SK-N-SH treated with all-trans-retinoic acid at 6 μM for 48 hours (cell line): ENCODE measurements at regions not wholly inside any gene's neighbourhood (a gene's known extent, or its start where the extent isn't known, plus 50 kb on each side); places are given as distances from the start of the nearest gene placed in this dataset.

Experiments
- ATAC-seq: fragments of 200-7000 bp; cut with Tn5 transposase; 3 replicates; pipeline ENCODE4 v1.9.1; 2020; ENCODE audit warnings: mild to moderate bottlenecking, moderate library complexity
- ARNTL ChIP-seq: fragments of 450-650 bp; formaldehyde crosslinking; IDR thresholded peaks from 2 replicates; pipeline ENCODE4 v1.5.0; 2020; ENCODE audit warnings: low read depth, mild to moderate bottlenecking, moderate library complexity, borderline replicate concordance
- CSDC2 ChIP-seq: fragments of 250-450 bp; sonication (Bioruptor Pico); IDR thresholded peaks from 2 replicates; pipeline ENCODE4 v1.5.0; 2020; ENCODE audit warnings: mild to moderate bottlenecking, moderate library complexity
- CSRNP3 ChIP-seq: fragments of 250-450 bp; sonication (Bioruptor Pico); IDR thresholded peaks from 2 replicates; pipeline ENCODE4 v1.5.1; 2021; ENCODE audit warnings: mild to moderate bottlenecking, moderate library complexity
- ESRRG ChIP-seq: fragments of 250-450 bp; sonication (Bioruptor Pico); IDR thresholded peaks from 2 replicates; pipeline ENCODE4 v1.6.1; 2021; ENCODE audit warnings: mild to moderate bottlenecking
- GLIS3 ChIP-seq: fragments of 250-450 bp; sonication (Bioruptor Pico); IDR thresholded peaks from 2 replicates; pipeline ENCODE4 v1.5.0; 2020; ENCODE audit warnings: mild to moderate bottlenecking, moderate library complexity
- ISL1 ChIP-seq: fragments of 250-450 bp; sonication (Bioruptor Pico); IDR thresholded peaks from 2 replicates; pipeline ENCODE4 v2.1.2; 2022; ENCODE audit warnings: mild to moderate bottlenecking, moderate library complexity
- OSR1 ChIP-seq: fragments of 250-450 bp; sonication (Bioruptor Pico); IDR thresholded peaks from 2 replicates; pipeline ENCODE4 v1.8.0; 2022; ENCODE audit warnings: moderate library complexity, mild to moderate bottlenecking, inconsistent platforms
- PPARA ChIP-seq: fragments of 250-450 bp; sonication (Bioruptor Pico); IDR thresholded peaks from 2 replicates; pipeline ENCODE4 v1.5.0; 2020; ENCODE audit warnings: mild to moderate bottlenecking, borderline replicate concordance
- RARB ChIP-seq: fragments of 250-450 bp; sonication (Bioruptor Pico); IDR thresholded peaks from 2 replicates; pipeline ENCODE4 v1.8.0; 2021; ENCODE audit warnings: mild to moderate bottlenecking, moderate library complexity
- SNAI2 ChIP-seq: fragments of 250-450 bp; sonication (Bioruptor Pico); IDR thresholded peaks from 2 replicates; pipeline ENCODE4 v1.5.0; 2020; ENCODE audit warnings: mild to moderate bottlenecking, moderate library complexity
- TCF4 ChIP-seq: fragments of 250-450 bp; sonication (Bioruptor Pico); IDR thresholded peaks from 2 replicates; pipeline ENCODE4 v1.8.0; 2021; ENCODE audit warnings: mild to moderate bottlenecking, moderate library complexity, borderline replicate concordance
- TOX ChIP-seq: fragments of 250-450 bp; sonication (Bioruptor Pico); IDR thresholded peaks from 2 replicates; pipeline ENCODE4 v1.8.0; 2021; ENCODE audit warnings: mild to moderate bottlenecking, moderate library complexity, borderline replicate concordance
- ZC3H10 ChIP-seq: fragments of 250-450 bp; sonication (Bioruptor Pico); IDR thresholded peaks from 2 replicates; pipeline ENCODE4 v1.5.1; 2021; ENCODE audit warnings: mild to moderate bottlenecking, moderate library complexity
- ZFP3 ChIP-seq: fragments of 250-450 bp; sonication (Bioruptor Pico); IDR thresholded peaks from 2 replicates; pipeline ENCODE4 v1.5.0; 2020; ENCODE audit warnings: mild to moderate bottlenecking, moderate library complexity
- ZFP30 ChIP-seq: fragments of 450-650 bp; formaldehyde crosslinking; IDR thresholded peaks from 2 replicates; pipeline ENCODE4 v1.5.0; 2022; ENCODE audit warnings: mild to moderate bottlenecking, moderate library complexity
- ZNF565 ChIP-seq: fragments of 450-650 bp; formaldehyde crosslinking; conservative IDR thresholded peaks from 2 replicates; pipeline ENCODE4 v1.5.0; 2020; ENCODE audit warnings: low read depth, mild to moderate bottlenecking, moderate library complexity
- ZNF70 ChIP-seq: fragments of 450-650 bp; formaldehyde crosslinking; IDR thresholded peaks from 2 replicates; pipeline ENCODE4 v1.5.0; 2020; ENCODE audit warnings: mild to moderate bottlenecking, moderate library complexity
- ZNF8 ChIP-seq: fragments of 450-650 bp; formaldehyde crosslinking; IDR thresholded peaks from 2 replicates; pipeline ENCODE4 v1.5.0; 2020; ENCODE audit warnings: mild to moderate bottlenecking, moderate library complexity
- TF ChIP-seq, protein P1 (sequence below): fragments of 250-450 bp; sonication (Bioruptor Pico); IDR thresholded peaks from 2 replicates; pipeline ENCODE4 v1.8.0; 2020; ENCODE audit warnings: mild to moderate bottlenecking, moderate library complexity, borderline replicate concordance
- TF ChIP-seq, protein P2 (sequence below): fragments of 250-450 bp; sonication (Bioruptor Pico); IDR thresholded peaks from 2 replicates; pipeline ENCODE4 v1.8.0; 2021; ENCODE audit warnings: low read depth, mild to moderate bottlenecking, moderate library complexity, borderline replicate concordance
- TF ChIP-seq, protein P3 (sequence below): fragments of 250-450 bp; sonication (Bioruptor Pico); IDR thresholded peaks from 2 replicates; pipeline ENCODE4 v1.5.0; 2020; ENCODE audit warnings: mild to moderate bottlenecking, moderate library complexity
- TF ChIP-seq, protein P4 (sequence below): fragments of 250-450 bp; sonication (Bioruptor Pico); IDR thresholded peaks from 2 replicates; pipeline ENCODE4 v1.5.1; 2020; ENCODE audit warnings: low read depth, mild to moderate bottlenecking, moderate library complexity

DNA sequence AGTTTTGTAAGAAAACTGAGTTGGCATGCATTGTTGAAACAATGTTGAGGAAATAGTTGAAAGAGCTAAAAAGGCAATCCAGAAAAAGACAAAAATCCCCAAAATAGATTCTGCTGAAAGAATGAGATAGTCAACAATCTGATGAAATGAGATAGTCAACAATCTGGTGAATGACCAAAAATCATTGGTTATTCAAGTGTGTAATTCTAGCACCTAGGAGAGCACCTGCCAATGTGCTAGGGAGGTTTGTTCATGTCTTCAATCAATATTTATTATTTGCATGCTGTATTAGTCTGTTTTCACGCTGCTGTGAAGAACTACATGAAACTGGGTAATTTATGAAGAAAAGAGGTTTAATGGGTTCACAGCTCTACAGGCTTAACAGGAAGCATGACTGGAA lies 307.1 kb upstream of the HSF2 start:
- no peak for ATAC-seq
- TF ChIP-seq, protein P1, sequence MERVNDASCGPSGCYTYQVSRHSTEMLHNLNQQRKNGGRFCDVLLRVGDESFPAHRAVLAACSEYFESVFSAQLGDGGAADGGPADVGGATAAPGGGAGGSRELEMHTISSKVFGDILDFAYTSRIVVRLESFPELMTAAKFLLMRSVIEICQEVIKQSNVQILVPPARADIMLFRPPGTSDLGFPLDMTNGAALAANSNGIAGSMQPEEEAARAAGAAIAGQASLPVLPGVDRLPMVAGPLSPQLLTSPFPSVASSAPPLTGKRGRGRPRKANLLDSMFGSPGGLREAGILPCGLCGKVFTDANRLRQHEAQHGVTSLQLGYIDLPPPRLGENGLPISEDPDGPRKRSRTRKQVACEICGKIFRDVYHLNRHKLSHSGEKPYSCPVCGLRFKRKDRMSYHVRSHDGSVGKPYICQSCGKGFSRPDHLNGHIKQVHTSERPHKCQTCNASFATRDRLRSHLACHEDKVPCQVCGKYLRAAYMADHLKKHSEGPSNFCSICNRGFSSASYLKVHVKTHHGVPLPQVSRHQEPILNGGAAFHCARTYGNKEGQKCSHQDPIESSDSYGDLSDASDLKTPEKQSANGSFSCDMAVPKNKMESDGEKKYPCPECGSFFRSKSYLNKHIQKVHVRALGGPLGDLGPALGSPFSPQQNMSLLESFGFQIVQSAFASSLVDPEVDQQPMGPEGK, result no peak
- TF ChIP-seq ZFP3 (CRISPR knock-in tag), result no peak
- TF ChIP-seq ZC3H10, result no peak
- TF ChIP-seq GLIS3 (CRISPR knock-in tag), result no peak
- TF ChIP-seq OSR1 (CRISPR knock-in tag), result no peak
- no peak for TF ChIP-seq CSRNP3 (CRISPR knock-in tag)
- TF ChIP-seq CSDC2, result no peak
- TF ChIP-seq, protein P2, sequence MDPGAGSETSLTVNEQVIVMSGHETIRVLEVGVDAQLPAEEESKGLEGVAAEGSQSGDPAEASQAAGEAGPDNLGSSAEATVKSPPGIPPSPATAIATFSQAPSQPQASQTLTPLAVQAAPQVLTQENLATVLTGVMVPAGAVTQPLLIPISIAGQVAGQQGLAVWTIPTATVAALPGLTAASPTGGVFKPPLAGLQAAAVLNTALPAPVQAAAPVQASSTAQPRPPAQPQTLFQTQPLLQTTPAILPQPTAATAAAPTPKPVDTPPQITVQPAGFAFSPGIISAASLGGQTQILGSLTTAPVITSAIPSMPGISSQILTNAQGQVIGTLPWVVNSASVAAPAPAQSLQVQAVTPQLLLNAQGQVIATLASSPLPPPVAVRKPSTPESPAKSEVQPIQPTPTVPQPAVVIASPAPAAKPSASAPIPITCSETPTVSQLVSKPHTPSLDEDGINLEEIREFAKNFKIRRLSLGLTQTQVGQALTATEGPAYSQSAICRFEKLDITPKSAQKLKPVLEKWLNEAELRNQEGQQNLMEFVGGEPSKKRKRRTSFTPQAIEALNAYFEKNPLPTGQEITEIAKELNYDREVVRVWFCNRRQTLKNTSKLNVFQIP (CRISPR knock-in tag), result no peak
- no peak for TF ChIP-seq SNAI2 (CRISPR knock-in tag)
- TF ChIP-seq, protein P3, sequence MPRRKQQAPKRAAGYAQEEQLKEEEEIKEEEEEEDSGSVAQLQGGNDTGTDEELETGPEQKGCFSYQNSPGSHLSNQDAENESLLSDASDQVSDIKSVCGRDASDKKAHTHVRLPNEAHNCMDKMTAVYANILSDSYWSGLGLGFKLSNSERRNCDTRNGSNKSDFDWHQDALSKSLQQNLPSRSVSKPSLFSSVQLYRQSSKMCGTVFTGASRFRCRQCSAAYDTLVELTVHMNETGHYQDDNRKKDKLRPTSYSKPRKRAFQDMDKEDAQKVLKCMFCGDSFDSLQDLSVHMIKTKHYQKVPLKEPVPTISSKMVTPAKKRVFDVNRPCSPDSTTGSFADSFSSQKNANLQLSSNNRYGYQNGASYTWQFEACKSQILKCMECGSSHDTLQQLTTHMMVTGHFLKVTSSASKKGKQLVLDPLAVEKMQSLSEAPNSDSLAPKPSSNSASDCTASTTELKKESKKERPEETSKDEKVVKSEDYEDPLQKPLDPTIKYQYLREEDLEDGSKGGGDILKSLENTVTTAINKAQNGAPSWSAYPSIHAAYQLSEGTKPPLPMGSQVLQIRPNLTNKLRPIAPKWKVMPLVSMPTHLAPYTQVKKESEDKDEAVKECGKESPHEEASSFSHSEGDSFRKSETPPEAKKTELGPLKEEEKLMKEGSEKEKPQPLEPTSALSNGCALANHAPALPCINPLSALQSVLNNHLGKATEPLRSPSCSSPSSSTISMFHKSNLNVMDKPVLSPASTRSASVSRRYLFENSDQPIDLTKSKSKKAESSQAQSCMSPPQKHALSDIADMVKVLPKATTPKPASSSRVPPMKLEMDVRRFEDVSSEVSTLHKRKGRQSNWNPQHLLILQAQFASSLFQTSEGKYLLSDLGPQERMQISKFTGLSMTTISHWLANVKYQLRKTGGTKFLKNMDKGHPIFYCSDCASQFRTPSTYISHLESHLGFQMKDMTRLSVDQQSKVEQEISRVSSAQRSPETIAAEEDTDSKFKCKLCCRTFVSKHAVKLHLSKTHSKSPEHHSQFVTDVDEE (CRISPR knock-in tag), result no peak
- TF ChIP-seq PPARA (CRISPR knock-in tag), result no peak
- TF ChIP-seq ZFP30 (CRISPR knock-in tag), result no peak
- no peak for TF ChIP-seq TCF4 (CRISPR knock-in tag)
- TF ChIP-seq ZNF8, result no peak
- no peak for TF ChIP-seq ISL1
- no peak for TF ChIP-seq ZNF565 (CRISPR knock-in tag)
- no peak for TF ChIP-seq TOX (CRISPR knock-in tag)
- TF ChIP-seq ZNF70 (CRISPR knock-in tag), result no peak
- TF ChIP-seq, protein P4, sequence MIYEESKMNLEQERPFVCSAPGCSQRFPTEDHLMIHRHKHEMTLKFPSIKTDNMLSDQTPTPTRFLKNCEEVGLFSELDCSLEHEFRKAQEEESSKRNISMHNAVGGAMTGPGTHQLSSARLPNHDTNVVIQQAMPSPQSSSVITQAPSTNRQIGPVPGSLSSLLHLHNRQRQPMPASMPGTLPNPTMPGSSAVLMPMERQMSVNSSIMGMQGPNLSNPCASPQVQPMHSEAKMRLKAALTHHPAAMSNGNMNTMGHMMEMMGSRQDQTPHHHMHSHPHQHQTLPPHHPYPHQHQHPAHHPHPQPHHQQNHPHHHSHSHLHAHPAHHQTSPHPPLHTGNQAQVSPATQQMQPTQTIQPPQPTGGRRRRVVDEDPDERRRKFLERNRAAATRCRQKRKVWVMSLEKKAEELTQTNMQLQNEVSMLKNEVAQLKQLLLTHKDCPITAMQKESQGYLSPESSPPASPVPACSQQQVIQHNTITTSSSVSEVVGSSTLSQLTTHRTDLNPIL, result no peak

DNA sequence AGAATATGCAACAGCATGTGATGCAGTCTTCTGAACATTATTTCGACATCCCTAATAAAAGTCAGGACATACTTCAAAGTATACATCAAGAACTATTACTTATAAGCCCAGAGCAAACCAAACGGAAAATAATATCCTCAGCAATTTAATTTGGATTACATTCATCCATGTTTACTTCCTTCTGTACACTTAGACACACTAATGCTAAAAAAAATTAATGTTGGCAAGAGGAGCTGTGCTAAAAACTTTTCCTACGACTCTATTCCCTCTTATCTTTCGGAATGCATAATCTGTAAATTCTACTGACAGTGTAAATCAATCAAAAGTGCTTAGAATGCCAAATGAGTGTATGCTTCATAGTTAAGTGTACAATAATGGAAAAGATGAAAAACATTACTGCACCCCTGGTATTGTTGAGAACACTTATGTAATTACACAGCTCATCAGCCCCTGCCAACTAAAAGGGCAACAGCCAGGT lies 301.2 kb upstream of the HSF2 start:
- no peak for ATAC-seq
- TF ChIP-seq, protein P2 (CRISPR knock-in tag), result no peak
- TF ChIP-seq PPARA (CRISPR knock-in tag), result no peak
- no peak for TF ChIP-seq ESRRG (CRISPR knock-in tag)
- no peak for TF ChIP-seq ZNF8
- no peak for TF ChIP-seq ZFP30 (CRISPR knock-in tag)
- TF ChIP-seq ISL1, result peak; percentile 72

DNA sequence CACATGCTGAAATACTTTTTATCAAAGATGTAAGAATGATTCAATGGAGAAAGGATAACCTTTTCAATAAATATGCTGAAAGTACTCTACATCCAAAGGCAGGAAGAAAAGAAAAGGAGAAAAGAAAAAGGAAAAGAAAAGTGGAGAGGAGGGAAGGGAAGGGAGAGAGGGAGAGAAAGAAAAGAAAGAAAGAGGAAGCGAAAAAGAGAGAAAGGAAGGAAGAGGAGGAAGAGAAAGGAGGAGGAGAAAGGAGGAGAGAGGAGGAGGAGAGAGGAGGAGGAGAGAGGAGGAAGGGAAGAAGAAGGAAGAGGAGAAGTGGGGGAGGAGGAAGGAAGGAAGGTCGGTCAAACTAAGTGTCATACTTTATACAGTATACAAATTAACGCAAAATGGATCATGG lies 297.4 kb upstream of the HSF2 start:
- no peak for ATAC-seq
- TF ChIP-seq CSRNP3 (CRISPR knock-in tag) (no peak), PPARA (CRISPR knock-in tag) (no peak), ZC3H10 (no peak), ESRRG (CRISPR knock-in tag) (no peak), GLIS3 (CRISPR knock-in tag) (no peak), TCF4 (CRISPR knock-in tag) (no peak), ARNTL (CRISPR knock-in tag) (no peak), RARB (no peak), ZNF70 (CRISPR knock-in tag) (no peak)
- TF ChIP-seq, protein P1, result no peak
- TF ChIP-seq, protein P4, result no peak
